ENCODE measurements at regions not wholly inside any gene's neighbourhood (a gene's known extent, or its start where the extent isn't known, plus 50 kb on each side); places are given as distances from the start of the nearest gene placed in this dataset.

DNA sequence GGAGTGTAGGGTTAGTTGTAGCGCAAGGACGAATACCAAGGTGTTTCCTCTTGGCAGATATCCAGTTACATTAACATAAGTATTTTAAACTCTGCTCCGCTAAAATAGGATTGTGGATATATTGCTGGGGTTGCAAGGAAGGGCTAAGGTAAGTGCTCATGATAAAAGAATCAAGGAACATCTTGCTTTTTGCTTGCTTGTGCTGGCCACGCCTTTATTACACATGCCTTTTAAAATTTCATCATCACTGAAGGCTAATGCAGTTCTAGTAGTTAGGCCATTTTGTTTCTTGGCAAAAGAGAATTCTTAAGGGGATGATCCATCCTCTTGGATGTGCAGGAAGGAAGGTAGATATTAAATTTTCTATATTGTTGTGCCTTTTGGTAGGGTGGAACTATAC lies 415.6 kb upstream of the TPM1 start:
- no peak overlapping the region for H3K27ac ChIP-seq (ENCODE audit: low read depth, low read length, poor library complexity, severe bottlenecking)
- BruUV-seq (replicated peaks): no TSS peak
- no peak for TF ChIP-seq EZH2phosphoT487 (IDR thresholded peaks at IDR 0.05; ENCODE audit: borderline replicate concordance, low read depth, low read length)
- TF ChIP-seq CTCF (conservative IDR thresholded peaks at IDR 0.05; ENCODE audit: low read length): no peak
- H3K4me3 ChIP-seq (ENCODE audit: low read depth, low read length, poor library complexity, severe bottlenecking): no peak overlapping the region
- POLR2A ChIA-PET: interaction anchor here (1.1 kb wide), 1 partner anchor 180 kb away, joined by 3 read pairs; no protein-coding TSS in a partner anchor
- H3K79me2 ChIP-seq (ENCODE audit: insufficient read depth, low read depth, low read length): no peaks in the 10 kb centered on the region
- no peak overlapping the region for H3K4me2 ChIP-seq (ENCODE audit: low read length)
- no peak for DNase-seq (ENCODE audit: low spot score)
- no peaks in the 10 kb centered on the region for H4K20me1 ChIP-seq (ENCODE audit: insufficient read depth, low read length)
- H3K4me1 ChIP-seq (ENCODE audit: insufficient read depth, low read length, poor library complexity, severe bottlenecking): no peaks in the 10 kb centered on the region
- no peak overlapping the region for H2AFZ ChIP-seq (ENCODE audit: low read length)
- intact Hi-C loops (cut with micrococcal nuclease; ENCODE audit: unreplicated experiment): no loop called here
- CTCF ChIA-PET (ENCODE audit: unreplicated experiment): no interaction called here
- no peaks in the 10 kb centered on the region for H3K36me3 ChIP-seq (ENCODE audit: insufficient read depth, low read length)
- H3K9me3 ChIP-seq (ENCODE audit: low read length): no peaks in the 10 kb centered on the region
- H3K9me2 ChIP-seq (ENCODE audit: insufficient read depth, low read length): no peaks in the 10 kb centered on the region

- H3K4me1 ChIP-seq (ENCODE audit: insufficient read depth, low read length, poor library complexity, severe bottlenecking): no peaks in the 10 kb centered on the region
- no peak overlapping the region for H3K4me2 ChIP-seq (ENCODE audit: low read length)
- H3K36me3 ChIP-seq (ENCODE audit: insufficient read depth, low read length): no peaks in the 10 kb centered on the region
- H2AFZ ChIP-seq (ENCODE audit: low read length): no peak overlapping the region
- no peak for DNase-seq (ENCODE audit: low spot score)
- H4K20me1 ChIP-seq (ENCODE audit: insufficient read depth, low read length): no peaks in the 10 kb centered on the region
- H3K9me3 ChIP-seq (ENCODE audit: low read length): 0 out of 2 replicates have a peak, but pooled peaks cover 5% of the 10 kb centered on the region
- no peaks in the 10 kb centered on the region for H3K9me2 ChIP-seq (ENCODE audit: insufficient read depth, low read length)
- H3K79me2 ChIP-seq (ENCODE audit: insufficient read depth, low read depth, low read length): no peaks in the 10 kb centered on the region
- H3K27ac ChIP-seq (ENCODE audit: low read depth, low read length, poor library complexity, severe bottlenecking): no peak overlapping the region
- H3K4me3 ChIP-seq (ENCODE audit: low read depth, low read length, poor library complexity, severe bottlenecking): no peak overlapping the region
- ChIA-PET CTCF (ENCODE audit: unreplicated experiment) (no interaction called here), POLR2A (interaction anchor here (0.6 kb wide), 1 partner anchor 699 kb away, joined by 3 read pairs; no protein-coding TSS in a partner anchor)
- intact Hi-C loops (cut with micrococcal nuclease; ENCODE audit: unreplicated experiment): no loop called here
- no TSS peak for BruUV-seq (replicated peaks)
- TF ChIP-seq CTCF (conservative IDR thresholded peaks at IDR 0.05; ENCODE audit: low read length) (no peak), EZH2phosphoT487 (IDR thresholded peaks at IDR 0.05; ENCODE audit: borderline replicate concordance, low read depth, low read length) (no peak)
These were observed 411.3 kb upstream of the TPM1 start for GRCh38 chr15:62631076-62631724.

DNA sequence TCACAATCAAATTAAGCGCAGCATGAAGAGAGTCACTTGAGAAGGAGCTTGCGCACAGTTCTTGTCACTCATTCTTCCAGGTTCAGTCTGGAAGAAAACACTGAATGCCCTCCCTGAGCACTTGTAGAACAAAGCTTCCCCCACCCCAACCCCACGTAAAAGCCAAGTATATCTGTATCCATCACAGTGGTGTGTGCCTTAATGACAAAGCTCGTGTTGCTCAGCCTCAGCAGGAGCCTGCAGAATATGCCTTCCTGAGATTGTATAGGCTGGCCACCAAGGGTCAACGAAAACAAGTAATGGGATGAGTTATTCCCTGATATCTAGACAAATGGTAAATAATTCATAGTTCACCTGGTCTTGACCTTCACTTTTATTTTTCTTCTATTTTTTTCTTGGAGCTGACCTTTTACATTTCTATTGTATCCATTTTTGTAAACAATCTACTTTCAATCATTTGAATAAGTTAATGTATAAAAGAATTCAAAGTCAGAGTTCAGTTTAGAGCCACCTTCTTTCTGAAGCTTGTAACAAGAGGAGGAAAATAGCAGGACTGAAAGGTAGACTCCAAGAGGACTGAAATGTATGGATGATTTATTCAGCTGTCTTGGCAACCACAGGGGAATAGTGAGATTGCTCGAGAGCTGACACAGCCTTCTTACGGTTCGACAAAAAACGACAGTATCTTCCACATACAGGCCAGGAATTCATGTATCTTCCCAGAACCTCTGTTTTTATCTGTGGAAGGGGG lies 405.5 kb upstream of the TPM1 start:
- BruUV-seq (replicated peaks): no TSS peak
- no peak for TF ChIP-seq CTCF (conservative IDR thresholded peaks at IDR 0.05; ENCODE audit: low read length)
- no peak for TF ChIP-seq EZH2phosphoT487 (IDR thresholded peaks at IDR 0.05; ENCODE audit: borderline replicate concordance, low read depth, low read length)
- CTCF ChIA-PET (ENCODE audit: unreplicated experiment): no interaction called here

More for the DNA sequence above, 405.5 kb upstream of the TPM1 start:
- Histone ChIP-seq H2AFZ (ENCODE audit: low read length) (no peak overlapping the region), H3K27ac (ENCODE audit: low read depth, low read length, poor library complexity, severe bottlenecking) (no peak overlapping the region), H3K4me2 (ENCODE audit: low read length) (no peak overlapping the region), H4K20me1 (ENCODE audit: insufficient read depth, low read length) (no peaks in the 10 kb centered on the region), H3K79me2 (ENCODE audit: insufficient read depth, low read depth, low read length) (no peaks in the 10 kb centered on the region), H3K9me2 (ENCODE audit: insufficient read depth, low read length) (no peaks in the 10 kb centered on the region), H3K4me1 (ENCODE audit: insufficient read depth, low read length, poor library complexity, severe bottlenecking) (no peaks in the 10 kb centered on the region), H3K9me3 (ENCODE audit: low read length) (0 out of 2 replicates have a peak, but pooled peaks cover 5% of the 10 kb centered on the region), H3K36me3 (ENCODE audit: insufficient read depth, low read length) (no peaks in the 10 kb centered on the region), H3K4me3 (ENCODE audit: low read depth, low read length, poor library complexity, severe bottlenecking) (no peak overlapping the region)
- intact Hi-C loops (cut with micrococcal nuclease; ENCODE audit: unreplicated experiment): no loop called here
- POLR2A ChIA-PET: no interaction called here
- DNase-seq (ENCODE audit: low spot score): no peak
